Lower leg skin (tissue), 3 donors: ENCODE measurements at regions not wholly inside any gene's neighbourhood (a gene's known extent, or its start where the extent isn't known, plus 50 kb on each side); places are given as distances from the start of the nearest gene placed in this dataset.

ENCODE experiments used
- POLR2A ChIP-seq, 2 donors: fragments of 450-650 bp; IDR thresholded peaks; one replicate each; pipeline ENCODE4 v1.6.1; 2016 to 2017; ENCODE audit warnings: antibody characterized with exemption in 2 of 2, mild to moderate bottlenecking in 1 of 2, moderate library complexity in 1 of 2
- TF ChIP-seq, protein P1 (sequence below), 3 donors: fragments of 450-650 bp; IDR thresholded peaks; one replicate each; pipeline ENCODE4 v1.5.1; 2016; ENCODE audit warnings: antibody characterized with exemption in 3 of 3, mild to moderate bottlenecking in 3 of 3, moderate library complexity in 2 of 3

- TF ChIP-seq POLR2A (IDR thresholded peaks at IDR 0.05): no peak
- TF ChIP-seq, protein P1, sequence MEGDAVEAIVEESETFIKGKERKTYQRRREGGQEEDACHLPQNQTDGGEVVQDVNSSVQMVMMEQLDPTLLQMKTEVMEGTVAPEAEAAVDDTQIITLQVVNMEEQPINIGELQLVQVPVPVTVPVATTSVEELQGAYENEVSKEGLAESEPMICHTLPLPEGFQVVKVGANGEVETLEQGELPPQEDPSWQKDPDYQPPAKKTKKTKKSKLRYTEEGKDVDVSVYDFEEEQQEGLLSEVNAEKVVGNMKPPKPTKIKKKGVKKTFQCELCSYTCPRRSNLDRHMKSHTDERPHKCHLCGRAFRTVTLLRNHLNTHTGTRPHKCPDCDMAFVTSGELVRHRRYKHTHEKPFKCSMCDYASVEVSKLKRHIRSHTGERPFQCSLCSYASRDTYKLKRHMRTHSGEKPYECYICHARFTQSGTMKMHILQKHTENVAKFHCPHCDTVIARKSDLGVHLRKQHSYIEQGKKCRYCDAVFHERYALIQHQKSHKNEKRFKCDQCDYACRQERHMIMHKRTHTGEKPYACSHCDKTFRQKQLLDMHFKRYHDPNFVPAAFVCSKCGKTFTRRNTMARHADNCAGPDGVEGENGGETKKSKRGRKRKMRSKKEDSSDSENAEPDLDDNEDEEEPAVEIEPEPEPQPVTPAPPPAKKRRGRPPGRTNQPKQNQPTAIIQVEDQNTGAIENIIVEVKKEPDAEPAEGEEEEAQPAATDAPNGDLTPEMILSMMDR (IDR thresholded peaks at IDR 0.05): no peak
These were observed 1254.8 kb downstream of the SLITRK5 start for GRCh38 chr13:88925954-88926353.
